HG03039 (cell line): ENCODE measurements at regions not wholly inside any gene's neighbourhood (a gene's known extent, or its start where the extent isn't known, plus 50 kb on each side); places are given as distances from the start of the nearest gene placed in this dataset.
"Not testable (repeated sequence)": the region's sequence is repeated elsewhere in the genome, so short reads cannot be mapped to it uniquely, and the experiment has no call there.

Experiments used
- ATAC-seq: cut with Tn5 transposase; IDR thresholded peaks from one replicate; pipeline ENCODE4 v1.9.1; 2021; ENCODE audit warnings: mild to moderate bottlenecking, moderate library complexity; ENCODE audit not compliant: unreplicated experiment

DNA sequence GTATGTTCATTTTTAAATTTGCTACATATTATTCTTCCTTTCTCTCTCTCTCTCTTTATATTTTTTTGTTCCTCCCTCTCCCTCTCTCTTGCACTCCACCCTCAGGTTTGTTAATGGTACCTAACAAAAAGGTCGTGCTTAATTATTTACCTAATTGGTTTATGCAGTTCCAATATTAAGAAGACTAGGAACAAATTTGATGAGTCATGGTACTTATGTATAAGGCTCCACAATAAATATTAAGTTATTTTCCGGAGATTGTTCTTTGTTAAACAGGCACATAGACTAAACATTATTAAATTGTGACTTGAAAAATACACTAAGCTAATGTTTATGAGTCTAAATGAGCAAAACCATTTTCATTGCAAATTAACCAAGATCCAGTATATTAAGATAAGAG lies 1200.8 kb upstream of the ALCAM start:
- ATAC-seq = no peak

DNA sequence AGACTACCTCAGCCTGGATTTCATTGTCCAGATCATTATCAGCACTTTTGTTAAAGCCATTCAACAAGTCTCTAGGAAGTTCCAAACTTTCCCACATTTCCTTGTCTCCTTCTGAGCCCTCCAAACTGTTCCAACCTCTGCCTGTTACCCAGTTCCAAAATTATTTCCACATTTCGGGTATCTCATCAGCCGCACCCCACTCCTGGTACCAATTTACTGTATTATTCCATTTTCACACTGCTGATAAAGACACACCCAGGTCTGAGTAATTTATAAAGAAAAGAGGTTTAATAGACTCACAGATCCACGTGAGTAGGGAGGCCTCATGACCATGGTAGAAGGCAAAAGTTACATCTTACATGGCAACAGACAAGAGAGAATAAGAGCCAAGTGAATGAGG lies 1198.3 kb upstream of the ALCAM start:
- ATAC-seq = no peak

DNA sequence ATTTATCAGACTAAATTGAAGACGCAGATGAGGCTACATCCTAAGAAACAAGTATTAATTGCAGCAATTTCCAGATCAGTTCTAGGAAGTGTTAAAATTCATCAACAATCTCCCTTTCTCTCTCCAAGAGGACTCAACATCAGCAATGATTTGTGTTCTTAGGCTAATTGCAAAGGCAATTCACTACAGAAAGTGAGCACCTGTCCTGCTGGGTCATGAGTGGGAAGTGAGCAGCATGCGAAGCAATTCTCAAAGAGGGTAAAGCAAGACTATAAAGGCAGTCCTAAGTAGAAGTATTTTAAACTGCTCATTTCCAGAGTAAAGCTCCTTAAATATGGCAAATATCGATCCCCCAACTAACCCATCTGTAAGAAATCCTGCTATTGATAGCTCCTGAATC lies 1191.0 kb upstream of the ALCAM start:
- ATAC-seq = no peak

DNA sequence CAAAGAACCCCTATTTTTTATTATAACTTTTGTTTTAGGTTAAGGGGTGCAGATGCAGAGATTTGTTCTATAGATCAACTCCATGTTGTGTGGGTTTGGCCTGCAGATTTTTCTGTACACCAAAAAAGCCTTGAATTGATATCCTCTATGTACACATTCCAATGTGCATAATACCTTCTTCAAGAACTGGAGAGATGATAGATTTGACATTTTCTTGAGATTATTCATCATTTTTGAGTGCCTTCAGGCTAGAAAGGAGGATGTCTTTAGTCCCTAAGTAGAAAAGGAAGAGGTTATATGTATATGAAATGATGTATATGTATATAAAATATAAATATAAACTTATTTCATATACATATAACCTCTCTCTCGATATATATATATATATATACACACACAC lies 1190.0 kb upstream of the ALCAM start:
- ATAC-seq = no peak

DNA sequence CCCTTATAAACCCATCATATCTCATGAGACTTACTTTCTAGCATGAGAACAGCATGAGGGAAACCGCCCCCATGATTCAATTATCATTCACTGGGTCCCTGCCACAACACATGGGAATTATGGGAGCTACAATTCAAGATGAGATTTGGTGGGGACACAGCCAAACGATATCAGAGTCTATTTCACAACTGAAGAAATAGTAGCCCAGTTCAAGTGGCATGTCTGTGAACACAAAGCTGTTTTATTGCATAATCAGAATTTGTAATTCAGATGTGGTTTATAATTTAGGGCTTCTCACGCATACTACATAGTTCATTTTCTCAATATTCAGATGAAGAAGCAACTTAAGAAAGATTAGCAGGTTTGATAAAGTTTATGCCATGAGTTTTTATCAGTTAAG lies 1188.0 kb upstream of the ALCAM start:
- ATAC-seq = no peak

DNA sequence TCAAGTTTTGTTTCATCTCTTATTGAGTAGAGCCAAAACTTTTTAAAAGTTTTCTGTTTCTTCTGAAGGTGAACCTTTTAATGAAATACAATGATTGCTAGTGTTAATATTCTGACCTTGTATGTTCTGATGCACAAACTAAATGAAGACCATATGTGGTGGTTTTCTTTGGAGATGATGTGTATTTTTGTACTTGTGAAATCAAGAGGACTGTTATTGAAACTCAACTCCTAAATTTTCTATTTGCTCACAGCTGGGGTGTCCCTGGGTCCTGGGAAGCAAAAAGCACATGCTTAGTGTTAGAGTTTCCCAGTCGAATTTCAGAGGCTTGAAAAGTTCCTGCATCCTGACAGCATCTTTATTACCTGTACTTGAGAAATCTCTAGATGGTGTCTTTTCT lies 1185.8 kb upstream of the ALCAM start:
- ATAC-seq = no peak

DNA sequence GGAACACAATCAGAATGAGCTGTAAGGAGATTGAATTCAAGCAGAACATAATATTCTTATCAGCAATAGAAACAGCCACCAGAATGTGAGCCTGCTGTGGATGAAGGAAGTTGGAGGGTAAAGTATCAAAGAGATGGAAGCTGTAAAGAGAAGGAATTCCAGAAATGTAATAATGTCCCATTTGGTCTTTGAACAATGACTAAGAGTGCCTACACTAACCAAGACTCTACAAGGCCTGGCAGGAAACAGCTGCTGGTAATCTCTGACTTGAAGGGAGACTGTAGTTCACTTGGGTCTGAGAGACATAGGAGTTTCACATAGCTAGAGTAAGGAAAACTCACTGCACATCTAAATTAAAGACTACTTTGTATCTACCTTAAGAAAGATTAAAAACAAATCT lies 1176.0 kb upstream of the ALCAM start:
- ATAC-seq = no peak

DNA sequence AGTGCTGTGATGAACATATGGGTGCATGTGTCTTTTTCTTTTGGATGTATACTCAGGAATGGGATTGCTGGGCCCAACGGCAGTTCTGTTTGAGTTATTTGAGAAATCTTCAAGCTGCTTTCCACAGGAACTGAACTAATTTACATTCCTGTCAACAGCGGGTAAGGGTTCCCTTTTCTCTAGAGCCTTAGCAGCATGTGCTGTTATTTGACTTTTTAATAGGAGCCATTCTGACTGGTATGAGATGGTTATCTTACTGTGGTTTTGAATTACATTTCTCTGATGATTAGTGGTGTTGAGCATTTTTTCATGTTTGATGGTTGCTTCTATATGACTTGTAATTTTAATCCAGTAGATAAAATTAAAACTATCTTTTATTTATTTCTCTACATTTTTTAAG lies 1168.6 kb upstream of the ALCAM start:
- ATAC-seq = no peak

DNA sequence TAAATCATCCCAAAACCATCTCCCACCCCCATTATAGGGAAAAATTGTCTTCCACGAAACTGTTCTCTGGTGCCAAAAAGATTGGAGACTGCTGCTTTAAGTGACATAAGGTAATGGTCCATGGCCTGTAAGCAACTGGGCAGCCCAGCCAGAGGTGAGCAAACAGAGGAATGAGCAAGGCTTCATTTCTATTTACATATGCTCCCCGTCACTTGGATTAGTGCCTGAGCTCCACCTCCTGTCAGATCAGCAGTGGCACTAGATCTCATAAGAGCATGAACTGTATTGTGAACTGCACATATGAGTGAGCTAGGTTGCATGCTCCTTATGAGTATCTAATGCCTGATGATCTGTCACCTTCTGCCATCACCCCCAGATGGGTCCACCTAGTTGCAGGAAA lies 1159.8 kb upstream of the ALCAM start:
- ATAC-seq = no peak

DNA sequence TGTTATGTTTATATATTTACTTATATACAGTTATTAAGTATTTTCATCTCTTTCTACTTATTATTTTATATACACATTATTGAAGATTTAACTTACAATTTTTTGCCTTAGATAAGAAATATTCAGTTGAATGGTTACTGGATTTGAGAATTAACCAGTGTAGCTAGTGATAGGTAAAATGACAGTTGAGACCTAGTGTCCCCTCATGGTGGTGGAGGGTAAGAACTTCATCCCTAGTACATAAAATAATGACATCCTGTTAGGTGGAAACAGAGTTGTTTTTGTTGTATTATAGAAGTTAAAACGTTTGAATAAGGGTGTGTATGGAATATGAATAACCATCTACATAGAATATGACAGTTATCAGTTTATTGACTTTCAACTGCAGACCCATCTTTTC lies 1152.4 kb upstream of the ALCAM start:
- no peak for ATAC-seq

DNA sequence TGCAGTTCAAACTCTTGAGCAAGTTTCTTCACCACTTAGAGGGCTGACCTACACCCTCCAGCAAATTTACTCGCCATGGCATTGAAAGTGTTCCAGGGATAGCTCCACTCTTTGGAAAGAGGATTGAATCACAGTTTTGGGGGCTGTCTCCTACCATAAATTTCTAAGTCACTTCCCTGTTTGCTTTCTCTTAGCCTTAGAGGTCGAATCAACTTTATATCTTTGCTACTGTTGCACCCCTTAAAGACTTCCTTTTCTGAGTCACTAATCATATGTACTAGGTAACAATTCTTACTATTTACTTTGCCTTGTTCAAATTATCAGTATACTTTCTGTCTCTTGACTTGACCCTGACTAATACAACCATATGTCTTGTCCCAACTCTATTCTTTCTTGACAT lies 1151.8 kb upstream of the ALCAM start:
- ATAC-seq = no peak

DNA sequence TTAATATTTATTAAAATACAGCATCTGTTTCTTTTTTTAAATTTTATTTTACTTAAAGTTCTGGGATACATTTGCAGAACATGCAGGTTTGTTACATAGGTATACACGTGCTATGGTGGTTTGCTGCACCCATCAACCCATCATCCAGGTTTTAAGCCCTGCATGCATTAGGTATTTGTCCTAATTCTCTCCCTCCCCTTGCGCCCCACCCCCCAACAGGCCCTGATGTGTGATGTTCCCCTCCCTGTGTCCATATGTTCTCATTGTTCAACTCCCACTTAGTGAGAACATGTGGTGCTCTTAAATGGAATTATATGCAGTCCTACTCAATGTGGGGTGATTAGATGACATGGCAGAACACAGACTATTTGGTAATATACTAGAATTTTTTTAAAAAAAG lies 1147.7 kb upstream of the ALCAM start:
- not testable (repeated sequence) for ATAC-seq

DNA sequence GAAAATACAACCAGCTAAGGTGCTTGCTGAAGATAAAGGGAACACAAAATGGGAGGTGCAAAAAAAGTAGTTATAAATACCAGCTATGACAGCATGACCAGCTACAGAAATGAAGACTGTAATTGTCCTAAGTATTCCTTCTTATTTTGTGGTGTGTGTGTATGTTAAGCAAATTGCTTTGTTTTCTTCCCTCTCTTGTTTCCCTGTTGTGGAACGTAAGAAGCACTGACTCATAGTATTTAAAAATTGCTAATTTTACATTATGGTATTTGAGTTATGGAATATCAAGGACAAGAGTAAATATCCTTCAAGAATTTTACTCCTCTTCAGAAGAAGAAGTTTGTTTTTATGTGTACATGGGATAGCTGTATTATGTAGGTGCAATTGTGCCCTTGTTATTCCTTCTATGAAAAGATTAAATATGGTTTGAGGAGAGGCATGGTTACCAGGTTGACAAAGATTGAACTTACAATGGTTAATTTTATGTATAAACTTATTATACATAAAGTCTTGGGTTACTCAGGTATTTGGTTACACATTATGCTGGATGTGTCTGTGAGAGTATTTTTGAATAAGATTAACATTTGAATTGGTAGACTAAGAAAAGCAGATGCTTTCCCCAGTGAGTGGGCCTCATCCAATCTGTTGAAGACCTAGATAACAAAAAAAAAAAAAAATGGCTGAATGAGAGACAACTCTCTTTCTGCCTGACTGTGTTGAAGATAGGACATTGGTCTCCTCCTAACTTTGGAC lies 1132.1 kb upstream of the ALCAM start:
- no peak for ATAC-seq

DNA sequence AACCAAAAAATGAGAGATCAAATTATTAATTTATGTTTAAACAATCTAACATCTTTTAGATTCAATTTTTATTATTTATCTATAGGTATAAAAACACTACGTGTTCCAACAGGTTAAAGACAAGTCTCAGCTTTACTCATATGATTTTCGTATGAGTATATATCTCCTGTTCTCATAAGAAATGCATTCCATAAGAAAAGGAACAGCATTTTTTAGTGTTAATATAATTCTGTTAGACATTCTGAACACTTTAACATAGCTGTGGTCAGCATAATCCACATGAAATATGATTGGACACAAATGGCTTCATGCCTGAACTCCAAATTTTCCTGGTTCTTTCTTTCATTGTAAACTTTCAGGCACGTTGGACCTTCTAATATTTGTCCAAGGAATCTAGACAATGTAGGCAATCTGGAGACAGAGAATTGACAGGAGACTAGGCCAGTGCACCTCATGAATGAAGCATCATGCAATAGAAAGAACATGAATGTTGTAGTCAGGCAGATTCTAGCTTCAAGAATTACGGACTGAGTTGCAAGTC lies 1122.0 kb upstream of the ALCAM start:
- ATAC-seq = no peak

DNA sequence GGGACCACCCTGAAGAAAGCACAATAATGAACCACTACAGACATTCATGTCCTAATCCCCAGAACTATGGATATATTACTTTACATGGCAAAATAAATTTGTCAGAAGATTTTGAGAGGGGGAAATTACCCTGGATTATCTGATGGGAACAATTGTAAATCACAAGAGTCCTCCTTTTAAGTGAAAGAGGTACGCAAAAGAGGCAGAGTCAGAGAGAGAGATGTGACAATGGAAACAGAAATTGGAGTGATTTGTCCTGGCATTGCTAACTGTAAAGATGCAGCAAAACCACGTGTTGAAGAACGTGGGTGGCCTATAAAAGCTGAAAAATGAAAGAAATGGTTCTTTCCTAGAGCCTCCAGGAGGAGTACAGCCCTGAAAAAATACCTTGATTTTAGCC lies 1121.4 kb upstream of the ALCAM start:
- no peak for ATAC-seq

DNA sequence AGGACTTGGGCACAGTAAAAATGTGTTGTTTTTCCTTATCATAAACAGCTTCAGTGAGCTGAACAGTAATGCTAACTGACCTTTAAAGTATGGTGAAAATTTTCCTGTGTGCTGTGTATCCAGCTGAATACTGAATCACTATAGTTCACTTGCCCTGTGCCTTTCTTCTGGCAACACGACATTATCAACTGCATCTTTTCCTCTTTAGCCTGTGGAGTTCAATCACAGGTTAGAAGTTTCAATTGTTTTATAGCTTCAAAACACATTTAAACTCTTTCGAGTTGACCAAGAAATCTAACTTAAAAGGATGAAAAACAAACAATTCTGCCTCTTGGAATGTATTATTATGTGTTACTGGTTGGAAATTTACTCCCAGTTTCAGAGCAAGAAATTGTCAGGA lies 1120.7 kb upstream of the ALCAM start:
- no peak for ATAC-seq

DNA sequence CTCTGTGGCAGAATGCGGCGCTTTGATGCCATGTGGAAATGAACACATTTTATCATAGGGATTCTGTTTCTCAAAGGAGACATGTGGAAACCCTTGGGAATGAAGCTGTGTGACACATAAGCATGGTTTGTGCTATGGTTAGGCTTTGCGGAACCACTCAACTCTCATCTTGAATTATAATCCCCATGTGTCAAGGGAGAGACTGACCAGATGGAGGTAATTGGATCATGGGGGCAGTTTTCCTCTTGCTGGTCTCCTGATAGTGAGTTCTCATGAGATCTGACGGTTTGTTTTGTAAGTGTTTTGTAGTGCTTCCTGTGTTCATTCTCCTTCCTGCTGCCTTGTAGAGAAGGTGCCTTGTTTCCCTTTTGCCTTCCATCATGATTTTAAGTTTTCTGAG lies 1109.2 kb upstream of the ALCAM start:
- no peak for ATAC-seq

DNA sequence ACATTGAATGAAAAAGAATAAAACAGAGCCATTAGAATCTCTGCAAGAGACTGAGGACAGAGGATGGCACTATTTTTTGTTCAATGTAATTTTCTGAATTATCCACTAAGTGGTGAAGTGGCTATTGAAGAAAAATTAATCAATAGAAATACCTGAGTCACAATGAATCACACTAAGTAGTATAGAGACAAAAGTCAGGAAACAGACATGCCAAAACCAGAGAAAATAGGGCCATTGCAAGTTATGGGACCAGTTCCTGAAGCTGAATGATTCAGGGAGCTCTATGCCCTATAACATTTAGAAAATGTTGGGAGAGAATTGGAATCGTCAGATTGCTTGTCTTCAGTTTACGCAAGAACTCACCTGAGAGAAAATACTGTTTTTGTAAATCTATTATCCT lies 1103.2 kb upstream of the ALCAM start:
- ATAC-seq = no peak

DNA sequence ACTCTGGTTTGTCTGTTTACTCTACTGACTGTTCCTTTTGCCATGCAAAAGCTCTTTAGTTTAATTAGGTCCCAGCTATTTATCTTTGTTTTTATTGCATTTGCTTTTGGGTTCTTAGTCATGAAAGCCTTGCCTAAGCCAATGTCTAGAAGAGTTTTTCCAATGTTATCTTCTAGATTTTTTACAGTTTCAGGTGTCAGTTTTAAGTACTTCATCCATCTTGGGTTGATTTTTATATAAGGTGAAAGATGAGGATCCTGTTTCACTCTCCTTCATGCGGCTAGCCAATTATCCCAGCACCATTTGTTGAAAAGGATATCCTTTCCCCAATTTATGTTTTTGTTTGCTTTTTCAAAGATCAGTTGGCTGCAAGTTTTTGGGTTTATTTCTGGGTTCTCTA lies 1100.5 kb upstream of the ALCAM start:
- ATAC-seq = not testable (repeated sequence)

DNA sequence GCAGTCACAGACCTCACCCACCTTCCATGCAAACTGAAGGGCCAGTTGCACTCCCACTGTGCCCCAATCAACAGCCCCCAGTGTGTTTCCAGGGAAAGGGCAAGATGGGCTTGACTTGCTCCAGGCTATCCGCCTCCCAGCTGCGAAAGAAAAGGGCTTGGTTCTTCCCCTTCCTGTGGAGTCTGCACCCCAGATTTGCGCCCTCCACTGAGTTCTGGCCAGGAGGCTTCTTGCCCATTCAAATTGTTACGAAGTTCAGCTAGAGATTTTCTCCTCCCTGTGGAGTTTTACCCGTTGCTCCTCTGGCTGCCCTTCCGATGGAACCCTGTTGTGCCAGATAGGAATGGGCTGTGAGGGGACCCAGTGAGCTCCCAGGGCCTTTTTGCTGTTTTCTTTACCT lies 1096.9 kb upstream of the ALCAM start:
- no peak for ATAC-seq

DNA sequence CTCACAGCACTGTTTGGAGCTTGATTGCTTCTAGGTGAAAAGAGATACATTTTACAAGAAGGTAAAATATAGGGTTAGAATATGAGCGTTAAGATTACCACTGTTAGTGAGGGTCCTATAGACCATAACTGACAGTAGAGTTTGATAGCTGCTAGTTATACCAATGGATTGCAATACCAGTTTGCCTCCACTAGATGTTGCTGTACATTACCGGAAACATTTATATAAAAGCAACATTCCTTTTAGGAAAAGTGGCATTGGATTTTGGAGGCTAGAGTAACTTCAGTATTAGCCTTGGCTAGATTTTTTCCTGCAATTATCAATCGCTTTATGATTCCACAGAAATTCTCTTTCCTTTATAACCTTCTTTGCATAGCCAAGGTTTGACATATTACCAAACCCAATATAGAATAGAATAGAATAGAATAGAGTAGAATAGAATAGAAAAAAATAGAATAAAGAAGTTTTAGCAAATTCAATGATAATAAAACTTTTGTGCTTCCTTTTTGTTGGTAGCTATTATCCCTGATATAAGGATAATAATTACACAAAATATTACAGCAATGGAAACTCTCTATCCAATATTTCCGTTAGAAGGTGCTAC lies 1093.6 kb upstream of the ALCAM start:
- no peak for ATAC-seq

DNA sequence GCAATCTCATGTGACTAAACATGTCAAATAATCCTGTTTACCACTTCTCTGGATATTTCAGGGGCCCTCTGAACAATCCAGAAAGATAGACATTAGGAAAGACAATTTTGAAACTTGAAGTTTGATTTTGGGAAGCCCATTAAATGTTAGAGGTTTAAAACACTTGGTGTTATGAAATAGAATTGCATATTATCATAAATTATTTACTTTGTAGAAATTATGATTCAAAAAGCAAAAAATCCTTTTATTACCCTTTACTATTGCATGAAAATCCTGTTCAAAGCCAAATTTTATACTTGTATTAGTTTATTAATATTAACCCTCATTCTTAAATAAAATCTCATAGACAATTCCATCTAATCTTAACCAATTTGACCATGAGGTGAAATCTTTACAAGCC lies 1091.5 kb upstream of the ALCAM start:
- no peak for ATAC-seq

DNA sequence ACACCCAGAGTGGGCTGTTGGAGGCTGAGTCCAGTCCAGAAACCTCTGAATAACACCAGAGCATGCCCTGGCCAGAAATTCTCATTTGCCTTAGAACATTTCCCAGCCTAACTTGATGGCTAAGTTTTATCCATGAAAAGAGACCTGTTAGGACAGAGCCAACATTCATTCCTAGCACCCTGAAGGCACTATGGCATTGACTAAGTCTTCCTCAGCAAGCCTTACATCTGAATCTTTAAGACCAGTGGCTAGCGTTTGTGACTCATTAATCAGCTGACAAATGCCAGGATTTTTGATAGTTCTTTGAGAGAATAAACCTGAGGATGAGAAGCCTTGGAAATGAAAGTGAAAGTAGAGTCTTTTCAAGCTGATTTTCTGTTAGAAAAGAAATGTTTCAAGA lies 1087.1 kb upstream of the ALCAM start:
- no peak for ATAC-seq
